Liver (tissue), 3 donors: ENCODE measurements at regions not wholly inside any gene's neighbourhood (a gene's known extent, or its start where the extent isn't known, plus 50 kb on each side); places are given as distances from the start of the nearest gene placed in this dataset.

Experiments
- CTCF ChIP-seq: fragments of 150-350 bp; IDR thresholded peaks from 2 replicates; pipeline ENCODE4 v1.5.1; 2017; ENCODE audit warnings: improper control_type of control experiment, low read depth, low read length; ENCODE audit not compliant: missing input control
- HNF4G ChIP-seq: IDR thresholded peaks from 2 replicates; pipeline ENCODE4 v1.6.1; 2016; ENCODE audit warnings: antibody characterized with exemption
- JUND ChIP-seq, 2 donors: IDR thresholded peaks; 2 replicates each; pipeline ENCODE4 v1.6.1; 2016; ENCODE audit warnings: antibody characterized with exemption in 2 of 2
- MAX ChIP-seq: IDR thresholded peaks from 2 replicates; pipeline ENCODE4 v1.6.1; 2016; ENCODE audit warnings: antibody characterized with exemption
- REST ChIP-seq: IDR thresholded peaks from 2 replicates; pipeline ENCODE4 v1.6.1; 2016; ENCODE audit warnings: antibody characterized with exemption, mild to moderate bottlenecking
- TAF1 ChIP-seq: conservative IDR thresholded peaks from 2 replicates; pipeline ENCODE4 v1.6.1; 2016; ENCODE audit warnings: antibody characterized with exemption, mild to moderate bottlenecking
- TF ChIP-seq, protein P1 (sequence below): IDR thresholded peaks from 2 replicates; pipeline ENCODE4 v1.6.1; 2016; ENCODE audit warnings: antibody characterized with exemption
- TF ChIP-seq, protein P2 (sequence below): IDR thresholded peaks from 2 replicates; pipeline ENCODE4 v1.6.1; 2016; ENCODE audit warnings: antibody characterized with exemption
- donor health status: healthy.
- donor health status: healthy.

DNA sequence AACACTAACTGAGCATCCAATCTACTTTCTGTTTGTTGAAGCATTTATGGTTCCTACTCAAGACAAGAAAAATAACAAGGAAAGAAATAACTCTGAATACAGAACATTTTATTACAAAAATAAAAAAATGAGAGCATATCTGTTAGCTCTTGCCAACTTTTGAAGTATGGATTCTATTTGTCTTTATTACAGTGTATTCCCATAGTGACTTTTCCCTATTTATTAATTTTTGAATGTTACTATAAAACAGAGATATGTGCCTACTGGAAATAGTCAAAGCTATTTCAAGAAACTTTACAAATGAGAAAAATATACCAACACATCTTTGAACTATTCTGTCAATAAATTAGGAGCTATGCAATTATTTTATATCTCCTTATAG, 153.0 kb downstream of the HLX start:
- TF ChIP-seq MAX (no peak), JUND (IDR thresholded peaks at IDR 0.05) (no peak), CTCF (no peak), TAF1 (no peak), HNF4G (no peak), REST (no peak)
- TF ChIP-seq, protein P1, sequence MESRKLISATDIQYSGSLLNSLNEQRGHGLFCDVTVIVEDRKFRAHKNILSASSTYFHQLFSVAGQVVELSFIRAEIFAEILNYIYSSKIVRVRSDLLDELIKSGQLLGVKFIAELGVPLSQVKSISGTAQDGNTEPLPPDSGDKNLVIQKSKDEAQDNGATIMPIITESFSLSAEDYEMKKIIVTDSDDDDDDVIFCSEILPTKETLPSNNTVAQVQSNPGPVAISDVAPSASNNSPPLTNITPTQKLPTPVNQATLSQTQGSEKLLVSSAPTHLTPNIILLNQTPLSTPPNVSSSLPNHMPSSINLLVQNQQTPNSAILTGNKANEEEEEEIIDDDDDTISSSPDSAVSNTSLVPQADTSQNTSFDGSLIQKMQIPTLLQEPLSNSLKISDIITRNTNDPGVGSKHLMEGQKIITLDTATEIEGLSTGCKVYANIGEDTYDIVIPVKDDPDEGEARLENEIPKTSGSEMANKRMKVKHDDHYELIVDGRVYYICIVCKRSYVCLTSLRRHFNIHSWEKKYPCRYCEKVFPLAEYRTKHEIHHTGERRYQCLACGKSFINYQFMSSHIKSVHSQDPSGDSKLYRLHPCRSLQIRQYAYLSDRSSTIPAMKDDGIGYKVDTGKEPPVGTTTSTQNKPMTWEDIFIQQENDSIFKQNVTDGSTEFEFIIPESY, result no peak
- TF ChIP-seq, protein P2, sequence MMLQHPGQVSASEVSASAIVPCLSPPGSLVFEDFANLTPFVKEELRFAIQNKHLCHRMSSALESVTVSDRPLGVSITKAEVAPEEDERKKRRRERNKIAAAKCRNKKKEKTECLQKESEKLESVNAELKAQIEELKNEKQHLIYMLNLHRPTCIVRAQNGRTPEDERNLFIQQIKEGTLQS, result no peak
